GM12878 (cell line): ENCODE measurements at regions not wholly inside any gene's neighbourhood (a gene's known extent, or its start where the extent isn't known, plus 50 kb on each side); places are given as distances from the start of the nearest gene placed in this dataset.

ENCODE experiments used
- ATAC-seq: fragments of 200-7000 bp; cut with Tn5 transposase; 3 replicates; pipeline ENCODE4 v1.9.1; 2020; ENCODE audit warnings: mild to moderate bottlenecking, moderate library complexity
- BruUV-seq: library from RNA; stranded (reverse); fragments of 400-500 nt; replicated peaks from 2 replicates; lab custom pipeline; 2021; lab: Mats Ljungman, UMichigan
- CTCF ChIA-PET: fragments of 300-600 bp; sonication (Branson Sonifier 250); formaldehyde crosslinking; extraction: SDS; loops from one replicate; lab custom pipeline; 2021; ENCODE audit warnings: inconsistent platforms; lab: Yijun Ruan, JAX
- POLR2A ChIA-PET: fragments of 350-600 bp; formaldehyde crosslinking; extraction: SDS; loops from one replicate; lab custom pipeline; 2021; ENCODE audit warnings: inconsistent platforms; lab: Charles Lee
- RAD21 ChIA-PET: fragments of 300-600 bp; sonication (Branson Sonifier 250); formaldehyde crosslinking; loops from one replicate; lab custom pipeline; 2023; ENCODE audit warnings: antibody characterized with exemption; ENCODE audit not compliant: unreplicated experiment; lab: Charles Lee
- SMC1A ChIA-PET: fragments of 300-600 bp; sonication (Branson Sonifier 250); formaldehyde crosslinking; loops from one replicate; lab custom pipeline; 2023; ENCODE audit not compliant: unreplicated experiment, uncharacterized antibody; lab: Charles Lee
- DNase-seq: peaks from one replicate; pipeline ENCODE4 v3.0.0-alpha.2; 2011; ENCODE audit warnings: low read depth, low spot score
- FAIRE-seq: peaks from 3 replicates; lab custom pipeline; 2011; peaks lifted over from hg19 to GRCh38; lab: Jason Lieb, UNC
- H2AFZ ChIP-seq: 2 replicates; pipeline ENCODE4 v1.6.0; 2011; ENCODE audit warnings: low read depth, low read length, control low read depth; ENCODE audit not compliant: control insufficient read depth
- H3K27ac ChIP-seq: 2 replicates; pipeline ENCODE4 v1.5.1; 2011; ENCODE audit warnings: control low read depth; ENCODE audit not compliant: control insufficient read depth, insufficient read depth
- H3K27me3 ChIP-seq, 2 experiments: replicated peaks in 1 of 2; 2 replicates each; pipeline versions ENCODE4 v1.6.0 to v1.6.1; 2011; ENCODE audit warnings: low read length in 1 of 2; ENCODE audit not compliant: control insufficient read depth in 2 of 2, insufficient read depth in 2 of 2
- H3K36me3 ChIP-seq, 2 experiments: 2 replicates each; pipeline ENCODE4 v1.5.1; 2011; ENCODE audit warnings: low read length in 1 of 2; ENCODE audit not compliant: control insufficient read depth in 2 of 2, insufficient read depth in 2 of 2
- H3K4me1 ChIP-seq: 2 replicates; pipeline ENCODE4 v1.6.1; 2011; ENCODE audit warnings: mild to moderate bottlenecking, low read length, moderate library complexity, mixed read lengths; ENCODE audit not compliant: control insufficient read depth, insufficient read depth
- H3K4me2 ChIP-seq: 2 replicates; pipeline ENCODE4 v1.6.0; 2011; ENCODE audit warnings: control low read depth; ENCODE audit not compliant: control insufficient read depth, insufficient read depth
- H3K4me3 ChIP-seq: fragments of 200-600 bp; sonication (generic); 2 replicates; pipeline ENCODE4 v1.5.1; 2016
- H3K79me2 ChIP-seq: 2 replicates; pipeline ENCODE4 v1.6.0; 2011; ENCODE audit warnings: low read length; ENCODE audit not compliant: control insufficient read depth, insufficient read depth
- H3K9ac ChIP-seq: 2 replicates; pipeline ENCODE4 v1.8.0; 2011; ENCODE audit warnings: low read length, control low read depth, mixed read lengths; ENCODE audit not compliant: control insufficient read depth, insufficient read depth
- H3K9me3 ChIP-seq: replicated peaks from 3 replicates; pipeline ENCODE4 v1.5.1; 2011; ENCODE audit warnings: mild to moderate bottlenecking, low read length; ENCODE audit not compliant: control insufficient read depth, insufficient read depth
- H4K20me1 ChIP-seq: 2 replicates; pipeline ENCODE4 v1.6.0; 2011; ENCODE audit not compliant: control insufficient read depth, insufficient read depth
- CBFB ChIP-seq: IDR thresholded peaks from 2 replicates; pipeline ENCODE4 v1.6.1; 2016; ENCODE audit warnings: antibody characterized with exemption, low read depth
- MXI1 ChIP-seq: fragments of 150-350 bp; IDR thresholded peaks from 2 replicates; pipeline ENCODE4 v1.6.1; 2011; ENCODE audit warnings: low read depth, mild to moderate bottlenecking, inconsistent platforms, low read length, improper control_type of control experiment
- NFYA ChIP-seq: IDR thresholded peaks from 2 replicates; pipeline ENCODE4 v1.6.1; 2011; ENCODE audit warnings: low read depth, mild to moderate bottlenecking, low read length, improper control_type of control experiment, borderline replicate concordance
- NR2C1 ChIP-seq: fragments of 450-650 bp; IDR thresholded peaks from 2 replicates; pipeline ENCODE4 v1.6.1; 2017; ENCODE audit warnings: antibody characterized with exemption, mild to moderate bottlenecking, moderate library complexity
- SRF ChIP-seq, 2 experiments: IDR thresholded peaks; 2 replicates each; pipeline ENCODE4 v1.6.1; 2011; ENCODE audit warnings: low read depth in 2 of 2, low read length in 2 of 2, mild to moderate bottlenecking in 1 of 2, moderate library complexity in 1 of 2
- WGBS: methylation state at CpG from one replicate; pipeline ENCODE4 v1.1.6; 2016; ENCODE audit warnings: low lambda C conversion rate; ENCODE audit not compliant: insufficient replicate concordance, insufficient coverage; ENCODE audit errors: missing lambda C conversion rate; 5-methylcytosine and 5-hydroxymethylcytosine counted together
- in situ Hi-C: fragments of 300-500 bp; cut with MboI; formaldehyde crosslinking; loops from 9 replicates; pipeline ENCODE4 v1.14.3; 2018; ENCODE audit warnings: mixed read lengths
- intact Hi-C: fragments of 100-400 bp; cut with micrococcal nuclease; formaldehyde crosslinking; loops from one replicate; pipeline ENCODE4 v1.14.2; 2022; ENCODE audit not compliant: unreplicated experiment
- TF ChIP-seq, protein P1 (sequence below): fragments of 450-650 bp; IDR thresholded peaks from 2 replicates; pipeline ENCODE4 v1.6.1; 2017; ENCODE audit warnings: low read depth, mild to moderate bottlenecking, moderate library complexity
- TF ChIP-seq, protein P2 (sequence below): IDR thresholded peaks from 2 replicates; pipeline ENCODE4 v1.6.1; 2011; ENCODE audit warnings: mild to moderate bottlenecking, low read depth, low read length, moderate library complexity; ENCODE audit not compliant: insufficient replicate concordance
- TF ChIP-seq, protein P3 (sequence below): IDR thresholded peaks from 2 replicates; pipeline ENCODE4 v1.6.1; 2012; ENCODE audit warnings: low read length, inconsistent platforms
- TF ChIP-seq, protein P4 (sequence below): fragments of 450-650 bp; IDR thresholded peaks from 2 replicates; pipeline ENCODE4 v1.6.1; 2017; ENCODE audit warnings: mild to moderate bottlenecking, moderate library complexity
- TF ChIP-seq, protein P5 (sequence below): fragments of 450-650 bp; formaldehyde crosslinking; IDR thresholded peaks from 2 replicates; pipeline ENCODE4 v1.4.0; 2020; ENCODE audit warnings: mild to moderate bottlenecking, moderate library complexity

DNA sequence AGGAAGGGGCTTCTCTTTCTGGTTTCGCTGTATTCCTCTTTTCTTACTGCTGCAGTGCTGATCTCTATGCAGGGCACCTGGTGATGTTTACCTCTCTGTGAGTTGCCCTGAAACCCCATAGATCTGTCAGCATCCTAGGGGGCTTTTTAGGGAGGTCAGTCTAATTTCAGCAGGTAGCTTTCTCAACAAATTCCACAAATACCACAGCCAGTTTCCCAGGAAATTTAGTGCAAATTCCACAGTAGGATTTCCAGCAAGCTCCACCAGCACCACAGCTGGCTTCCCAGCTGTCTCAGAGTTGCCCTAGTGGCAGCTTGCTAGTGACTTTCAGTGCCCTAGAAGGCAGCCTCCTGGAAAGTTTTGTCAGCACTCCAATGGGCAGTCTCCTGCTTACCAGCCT, 379.1 kb upstream of the SMC2 start (continued):
- TF ChIP-seq, protein P1, sequence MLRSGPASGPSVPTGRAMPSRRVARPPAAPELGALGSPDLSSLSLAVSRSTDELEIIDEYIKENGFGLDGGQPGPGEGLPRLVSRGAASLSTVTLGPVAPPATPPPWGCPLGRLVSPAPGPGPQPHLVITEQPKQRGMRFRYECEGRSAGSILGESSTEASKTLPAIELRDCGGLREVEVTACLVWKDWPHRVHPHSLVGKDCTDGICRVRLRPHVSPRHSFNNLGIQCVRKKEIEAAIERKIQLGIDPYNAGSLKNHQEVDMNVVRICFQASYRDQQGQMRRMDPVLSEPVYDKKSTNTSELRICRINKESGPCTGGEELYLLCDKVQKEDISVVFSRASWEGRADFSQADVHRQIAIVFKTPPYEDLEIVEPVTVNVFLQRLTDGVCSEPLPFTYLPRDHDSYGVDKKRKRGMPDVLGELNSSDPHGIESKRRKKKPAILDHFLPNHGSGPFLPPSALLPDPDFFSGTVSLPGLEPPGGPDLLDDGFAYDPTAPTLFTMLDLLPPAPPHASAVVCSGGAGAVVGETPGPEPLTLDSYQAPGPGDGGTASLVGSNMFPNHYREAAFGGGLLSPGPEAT, result no peak
- TF ChIP-seq, protein P2, sequence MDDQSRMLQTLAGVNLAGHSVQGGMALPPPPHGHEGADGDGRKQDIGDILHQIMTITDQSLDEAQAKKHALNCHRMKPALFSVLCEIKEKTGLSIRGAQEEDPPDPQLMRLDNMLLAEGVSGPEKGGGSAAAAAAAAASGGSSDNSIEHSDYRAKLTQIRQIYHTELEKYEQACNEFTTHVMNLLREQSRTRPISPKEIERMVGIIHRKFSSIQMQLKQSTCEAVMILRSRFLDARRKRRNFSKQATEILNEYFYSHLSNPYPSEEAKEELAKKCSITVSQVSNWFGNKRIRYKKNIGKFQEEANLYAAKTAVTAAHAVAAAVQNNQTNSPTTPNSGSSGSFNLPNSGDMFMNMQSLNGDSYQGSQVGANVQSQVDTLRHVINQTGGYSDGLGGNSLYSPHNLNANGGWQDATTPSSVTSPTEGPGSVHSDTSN, result no peak
- TF ChIP-seq, protein P3, sequence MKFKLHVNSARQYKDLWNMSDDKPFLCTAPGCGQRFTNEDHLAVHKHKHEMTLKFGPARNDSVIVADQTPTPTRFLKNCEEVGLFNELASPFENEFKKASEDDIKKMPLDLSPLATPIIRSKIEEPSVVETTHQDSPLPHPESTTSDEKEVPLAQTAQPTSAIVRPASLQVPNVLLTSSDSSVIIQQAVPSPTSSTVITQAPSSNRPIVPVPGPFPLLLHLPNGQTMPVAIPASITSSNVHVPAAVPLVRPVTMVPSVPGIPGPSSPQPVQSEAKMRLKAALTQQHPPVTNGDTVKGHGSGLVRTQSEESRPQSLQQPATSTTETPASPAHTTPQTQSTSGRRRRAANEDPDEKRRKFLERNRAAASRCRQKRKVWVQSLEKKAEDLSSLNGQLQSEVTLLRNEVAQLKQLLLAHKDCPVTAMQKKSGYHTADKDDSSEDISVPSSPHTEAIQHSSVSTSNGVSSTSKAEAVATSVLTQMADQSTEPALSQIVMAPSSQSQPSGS, result no peak
- TF ChIP-seq SRF (IDR thresholded peaks at IDR 0.05; ENCODE audit: low read depth in 2 of 2, low read length in 2 of 2) (no peak), NFYA (no peak), CBFB (no peak)
- TF ChIP-seq, all 136 proteins: peak for 0

DNA sequence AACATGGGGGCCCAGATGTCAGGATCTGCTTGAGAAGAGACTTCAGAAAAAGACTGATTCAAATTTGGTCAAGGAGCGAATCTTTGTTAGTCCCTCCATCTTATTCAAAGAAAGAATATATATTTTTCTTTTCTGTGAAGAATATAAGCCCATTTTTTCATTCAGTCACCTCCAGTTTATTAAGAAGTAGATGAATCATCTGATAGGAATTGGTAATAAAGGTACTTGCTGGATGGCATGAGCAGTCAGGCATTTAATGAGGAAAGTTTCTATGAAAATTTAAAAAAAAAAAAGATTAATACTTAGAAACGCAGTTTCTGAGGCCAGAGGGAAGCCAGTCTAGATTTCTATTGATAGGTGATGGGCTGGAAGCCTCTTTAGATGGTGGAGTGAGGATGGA, 373.1 kb upstream of the SMC2 start:
- no peak for DNase-seq
- ChIA-PET RAD21 (no interaction called here), SMC1A (no interaction called here), CTCF (no interaction called here), POLR2A (no interaction called here)
- Histone ChIP-seq H3K9me3 (no peaks in the 10 kb centered on the region), H3K36me3 (no peaks in the 10 kb centered on the region), H4K20me1 (no peaks in the 10 kb centered on the region), H3K27me3 (no peaks in the 10 kb centered on the region), H3K9ac (no peak overlapping the region), H3K79me2 (no peaks in the 10 kb centered on the region), H2AFZ (no peak overlapping the region), H3K4me2 (no peak overlapping the region), H3K4me1 (no peaks in the 10 kb centered on the region), H3K27ac (no peak overlapping the region), H3K4me3 (no peak overlapping the region)
- 0% methylated on average over 2 of the region's 2 CpGs for WGBS
- no peak for ATAC-seq
- no peak for FAIRE-seq
- in situ Hi-C loops (no loop called here), intact Hi-C loops (no loop called here)
- no TSS peak for BruUV-seq
- TF ChIP-seq, protein P4, sequence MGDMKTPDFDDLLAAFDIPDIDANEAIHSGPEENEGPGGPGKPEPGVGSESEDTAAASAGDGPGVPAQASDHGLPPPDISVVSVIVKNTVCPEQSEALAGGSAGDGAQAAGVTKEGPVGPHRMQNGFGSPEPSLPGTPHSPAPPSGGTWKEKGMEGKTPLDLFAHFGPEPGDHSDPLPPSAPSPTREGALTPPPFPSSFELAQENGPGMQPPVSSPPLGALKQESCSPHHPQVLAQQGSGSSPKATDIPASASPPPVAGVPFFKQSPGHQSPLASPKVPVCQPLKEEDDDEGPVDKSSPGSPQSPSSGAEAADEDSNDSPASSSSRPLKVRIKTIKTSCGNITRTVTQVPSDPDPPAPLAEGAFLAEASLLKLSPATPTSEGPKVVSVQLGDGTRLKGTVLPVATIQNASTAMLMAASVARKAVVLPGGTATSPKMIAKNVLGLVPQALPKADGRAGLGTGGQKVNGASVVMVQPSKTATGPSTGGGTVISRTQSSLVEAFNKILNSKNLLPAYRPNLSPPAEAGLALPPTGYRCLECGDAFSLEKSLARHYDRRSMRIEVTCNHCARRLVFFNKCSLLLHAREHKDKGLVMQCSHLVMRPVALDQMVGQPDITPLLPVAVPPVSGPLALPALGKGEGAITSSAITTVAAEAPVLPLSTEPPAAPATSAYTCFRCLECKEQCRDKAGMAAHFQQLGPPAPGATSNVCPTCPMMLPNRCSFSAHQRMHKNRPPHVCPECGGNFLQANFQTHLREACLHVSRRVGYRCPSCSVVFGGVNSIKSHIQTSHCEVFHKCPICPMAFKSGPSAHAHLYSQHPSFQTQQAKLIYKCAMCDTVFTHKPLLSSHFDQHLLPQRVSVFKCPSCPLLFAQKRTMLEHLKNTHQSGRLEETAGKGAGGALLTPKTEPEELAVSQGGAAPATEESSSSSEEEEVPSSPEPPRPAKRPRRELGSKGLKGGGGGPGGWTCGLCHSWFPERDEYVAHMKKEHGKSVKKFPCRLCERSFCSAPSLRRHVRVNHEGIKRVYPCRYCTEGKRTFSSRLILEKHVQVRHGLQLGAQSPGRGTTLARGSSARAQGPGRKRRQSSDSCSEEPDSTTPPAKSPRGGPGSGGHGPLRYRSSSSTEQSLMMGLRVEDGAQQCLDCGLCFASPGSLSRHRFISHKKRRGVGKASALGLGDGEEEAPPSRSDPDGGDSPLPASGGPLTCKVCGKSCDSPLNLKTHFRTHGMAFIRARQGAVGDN, result no peak
- no peak for TF ChIP-seq MXI1
- no peak for TF ChIP-seq NR2C1
- TF ChIP-seq, protein P5, sequence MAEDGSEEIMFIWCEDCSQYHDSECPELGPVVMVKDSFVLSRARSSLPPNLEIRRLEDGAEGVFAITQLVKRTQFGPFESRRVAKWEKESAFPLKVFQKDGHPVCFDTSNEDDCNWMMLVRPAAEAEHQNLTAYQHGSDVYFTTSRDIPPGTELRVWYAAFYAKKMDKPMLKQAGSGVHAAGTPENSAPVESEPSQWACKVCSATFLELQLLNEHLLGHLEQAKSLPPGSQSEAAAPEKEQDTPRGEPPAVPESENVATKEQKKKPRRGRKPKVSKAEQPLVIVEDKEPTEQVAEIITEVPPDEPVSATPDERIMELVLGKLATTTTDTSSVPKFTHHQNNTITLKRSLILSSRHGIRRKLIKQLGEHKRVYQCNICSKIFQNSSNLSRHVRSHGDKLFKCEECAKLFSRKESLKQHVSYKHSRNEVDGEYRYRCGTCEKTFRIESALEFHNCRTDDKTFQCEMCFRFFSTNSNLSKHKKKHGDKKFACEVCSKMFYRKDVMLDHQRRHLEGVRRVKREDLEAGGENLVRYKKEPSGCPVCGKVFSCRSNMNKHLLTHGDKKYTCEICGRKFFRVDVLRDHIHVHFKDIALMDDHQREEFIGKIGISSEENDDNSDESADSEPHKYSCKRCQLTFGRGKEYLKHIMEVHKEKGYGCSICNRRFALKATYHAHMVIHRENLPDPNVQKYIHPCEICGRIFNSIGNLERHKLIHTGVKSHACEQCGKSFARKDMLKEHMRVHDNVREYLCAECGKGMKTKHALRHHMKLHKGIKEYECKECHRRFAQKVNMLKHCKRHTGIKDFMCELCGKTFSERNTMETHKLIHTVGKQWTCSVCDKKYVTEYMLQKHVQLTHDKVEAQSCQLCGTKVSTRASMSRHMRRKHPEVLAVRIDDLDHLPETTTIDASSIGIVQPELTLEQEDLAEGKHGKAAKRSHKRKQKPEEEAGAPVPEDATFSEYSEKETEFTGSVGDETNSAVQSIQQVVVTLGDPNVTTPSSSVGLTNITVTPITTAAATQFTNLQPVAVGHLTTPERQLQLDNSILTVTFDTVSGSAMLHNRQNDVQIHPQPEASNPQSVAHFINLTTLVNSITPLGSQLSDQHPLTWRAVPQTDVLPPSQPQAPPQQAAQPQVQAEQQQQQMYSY (CRISPR knock-in tag), result no peak
